ENCODE measurements at regions not wholly inside any gene's neighbourhood (a gene's known extent, or its start where the extent isn't known, plus 50 kb on each side); places are given as distances from the start of the nearest gene placed in this dataset.

GRCh38 chr2:77652499-77652898, 130.3 kb upstream of the LRRTM4 start:
- TF ChIP-seq, protein P1, sequence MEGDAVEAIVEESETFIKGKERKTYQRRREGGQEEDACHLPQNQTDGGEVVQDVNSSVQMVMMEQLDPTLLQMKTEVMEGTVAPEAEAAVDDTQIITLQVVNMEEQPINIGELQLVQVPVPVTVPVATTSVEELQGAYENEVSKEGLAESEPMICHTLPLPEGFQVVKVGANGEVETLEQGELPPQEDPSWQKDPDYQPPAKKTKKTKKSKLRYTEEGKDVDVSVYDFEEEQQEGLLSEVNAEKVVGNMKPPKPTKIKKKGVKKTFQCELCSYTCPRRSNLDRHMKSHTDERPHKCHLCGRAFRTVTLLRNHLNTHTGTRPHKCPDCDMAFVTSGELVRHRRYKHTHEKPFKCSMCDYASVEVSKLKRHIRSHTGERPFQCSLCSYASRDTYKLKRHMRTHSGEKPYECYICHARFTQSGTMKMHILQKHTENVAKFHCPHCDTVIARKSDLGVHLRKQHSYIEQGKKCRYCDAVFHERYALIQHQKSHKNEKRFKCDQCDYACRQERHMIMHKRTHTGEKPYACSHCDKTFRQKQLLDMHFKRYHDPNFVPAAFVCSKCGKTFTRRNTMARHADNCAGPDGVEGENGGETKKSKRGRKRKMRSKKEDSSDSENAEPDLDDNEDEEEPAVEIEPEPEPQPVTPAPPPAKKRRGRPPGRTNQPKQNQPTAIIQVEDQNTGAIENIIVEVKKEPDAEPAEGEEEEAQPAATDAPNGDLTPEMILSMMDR (conservative IDR thresholded peaks at IDR 0.05 in 1 of 2, IDR thresholded peaks at IDR 0.05 in 1 of 2; ENCODE audit: low read depth in 1 of 2, low read length in 2 of 2) = no peak
- no peak for TF ChIP-seq EZH2 (IDR thresholded peaks at IDR 0.05; ENCODE audit: low read length, missing control alignments)
